IMR-90 (cell line): ENCODE measurements at regions not wholly inside any gene's neighbourhood (a gene's known extent, or its start where the extent isn't known, plus 50 kb on each side); places are given as distances from the start of the nearest gene placed in this dataset.

ENCODE experiments used
- ATAC-seq: fragments of 200-7000 bp; cut with Tn5 transposase; 2 replicates; pipeline ENCODE4 v1.9.1; 2020; ENCODE audit warnings: low read depth, mild to moderate bottlenecking, moderate library complexity
- BruUV-seq: library from RNA; stranded (reverse); fragments of 400-500 nt; replicated peaks from 2 replicates; lab custom pipeline; 2021; lab: Mats Ljungman, UMichigan
- CTCF ChIA-PET: fragments of 300-600 bp; formaldehyde crosslinking; extraction: SDS; loops from one replicate; lab custom pipeline; 2021; ENCODE audit warnings: antibody characterized with exemption; lab: Yijun Ruan, JAX
- POLR2A ChIA-PET: fragments of 300-600 bp; sonication (Branson Sonifier 250); formaldehyde crosslinking; loops from one replicate; lab custom pipeline; 2022; ENCODE audit warnings: antibody characterized with exemption; ENCODE audit not compliant: unreplicated experiment; lab: Charles Lee
- DNase-seq: peaks from one replicate; pipeline ENCODE4 v3.0.0; 2013
- H2AFZ ChIP-seq: replicated peaks from 2 replicates; pipeline ENCODE3; 2013; ENCODE audit warnings: low read length, mild to moderate bottlenecking; ENCODE audit not compliant: poor library complexity
- H2AK5ac ChIP-seq: 2 replicates; pipeline ENCODE4 v1.6.1; 2013; ENCODE audit warnings: low read depth, low read length, inconsistent platforms
- H2AK9ac ChIP-seq: replicated peaks from 2 replicates; pipeline ENCODE3; 2013; ENCODE audit warnings: mild to moderate bottlenecking, low read depth, low read length, moderate library complexity; ENCODE audit not compliant: poor library complexity
- H2BK120ac ChIP-seq: 2 replicates; pipeline ENCODE4 v1.6.1; 2013; ENCODE audit warnings: low read depth, low read length, inconsistent platforms
- H2BK15ac ChIP-seq: 3 replicates; pipeline ENCODE4 v1.6.1; 2013; ENCODE audit warnings: low read depth, low read length, inconsistent platforms
- H2BK20ac ChIP-seq: 2 replicates; pipeline ENCODE4 v1.6.1; 2013; ENCODE audit warnings: low read depth, mild to moderate bottlenecking, inconsistent platforms, low read length, moderate library complexity
- H2BK5ac ChIP-seq: 2 replicates; pipeline ENCODE4 v1.6.1; 2013; ENCODE audit warnings: mild to moderate bottlenecking, low read depth, low read length, inconsistent platforms; ENCODE audit not compliant: poor library complexity, severe bottlenecking
- H3K14ac ChIP-seq: replicated peaks from 2 replicates; pipeline ENCODE4 v1.6.1; 2013; ENCODE audit warnings: low read depth, low read length, inconsistent platforms
- H3K18ac ChIP-seq: 2 replicates; pipeline ENCODE4 v1.6.1; 2013; ENCODE audit warnings: low read depth, low read length, control low read depth
- H3K23ac ChIP-seq: 2 replicates; pipeline ENCODE4 v1.6.1; 2013; ENCODE audit warnings: low read depth, low read length, inconsistent platforms
- H3K27ac ChIP-seq: 2 replicates; pipeline ENCODE4 v1.5.1; 2013; ENCODE audit warnings: mild to moderate bottlenecking, control low read depth, low read length; ENCODE audit not compliant: insufficient read depth
- H3K27me3 ChIP-seq: 2 replicates; pipeline ENCODE4 v1.6.1; 2013; ENCODE audit warnings: low read length; ENCODE audit not compliant: control insufficient read depth, insufficient read depth
- H3K36me3 ChIP-seq: 2 replicates; pipeline ENCODE4 v1.6.1; 2013; ENCODE audit warnings: low read length, mixed read lengths; ENCODE audit not compliant: control insufficient read depth, insufficient read depth
- H3K4ac ChIP-seq: 2 replicates; pipeline ENCODE4 v1.6.1; 2013; ENCODE audit warnings: low read depth, low read length, inconsistent platforms
- H3K4me1 ChIP-seq: 2 replicates; pipeline ENCODE4 v1.6.1; 2013; ENCODE audit warnings: low read length, mixed read lengths; ENCODE audit not compliant: control insufficient read depth, insufficient read depth
- H3K4me2 ChIP-seq: 2 replicates; pipeline ENCODE4 v1.6.1; 2013; ENCODE audit warnings: low read depth, mild to moderate bottlenecking, control low read depth, low read length, moderate library complexity
- H3K4me3 ChIP-seq: 2 replicates; pipeline ENCODE4 v1.5.1; 2013; ENCODE audit warnings: low read depth, mild to moderate bottlenecking, control low read depth, low read length, moderate library complexity; ENCODE audit not compliant: insufficient read depth
- H3K56ac ChIP-seq: 2 replicates; pipeline ENCODE4 v1.6.1; 2013; ENCODE audit warnings: low read length, inconsistent platforms; ENCODE audit not compliant: insufficient read depth; ENCODE audit errors: extremely low read depth
- H3K79me1 ChIP-seq, 2 experiments: 2 replicates each; pipeline ENCODE4 v1.6.1; 2013; ENCODE audit warnings: low read length in 2 of 2, inconsistent platforms in 1 of 2, low read depth in 1 of 2
- H3K9ac ChIP-seq: 2 replicates; pipeline ENCODE4 v1.6.1; 2013; ENCODE audit warnings: low read depth, low read length, control low read depth
- H3K9me1 ChIP-seq: 2 replicates; pipeline ENCODE4 v1.6.1; 2013; ENCODE audit warnings: low read length, inconsistent platforms; ENCODE audit not compliant: insufficient read depth
- H3K9me3 ChIP-seq: 2 replicates; pipeline ENCODE4 v1.6.1; 2013; ENCODE audit warnings: low read length; ENCODE audit not compliant: control insufficient read depth, insufficient read depth
- H4K20me1 ChIP-seq: 2 replicates; pipeline ENCODE4 v1.6.1; 2013; ENCODE audit warnings: low read length, inconsistent platforms; ENCODE audit not compliant: insufficient read depth
- H4K5ac ChIP-seq: 2 replicates; pipeline ENCODE4 v1.6.1; 2013; ENCODE audit warnings: mild to moderate bottlenecking, low read depth, low read length, control low read depth
- H4K8ac ChIP-seq, 2 experiments: 2 replicates each; pipeline ENCODE4 v1.6.1; 2013; ENCODE audit warnings: low read depth in 2 of 2, low read length in 2 of 2, control low read depth in 1 of 2, inconsistent platforms in 1 of 2
- H4K91ac ChIP-seq: 2 replicates; pipeline ENCODE4 v1.6.1; 2013; ENCODE audit warnings: low read depth, low read length, inconsistent platforms; ENCODE audit not compliant: insufficient read depth
- CHD1 ChIP-seq: IDR thresholded peaks from 2 replicates; pipeline ENCODE4 v1.6.1; 2012; ENCODE audit warnings: low read depth, low read length, improper control_type of control experiment
- FOS ChIP-seq: fragments of 150-350 bp; IDR thresholded peaks from 2 replicates; pipeline ENCODE4 v1.6.1; 2016; ENCODE audit warnings: low read depth, low read length
- MAFK ChIP-seq: IDR thresholded peaks from 2 replicates; pipeline ENCODE4 v1.6.1; 2012; ENCODE audit warnings: low read depth, low read length, improper control_type of control experiment
- POLR2A ChIP-seq: IDR thresholded peaks from 2 replicates; pipeline ENCODE4 v1.6.1; 2012; ENCODE audit warnings: mild to moderate bottlenecking, low read depth, low read length
- SMC3 ChIP-seq: fragments of 150-350 bp; IDR thresholded peaks from 2 replicates; pipeline ENCODE4 v1.6.1; 2016; ENCODE audit warnings: low read depth, mild to moderate bottlenecking, antibody characterized with exemption, low read length, moderate library complexity
- WGBS, 2 experiments: methylation state at CpG; one replicate each; pipeline versions ENCODE4 v1.1.5 to v1.1.7; 2013; ENCODE audit warnings: missing lambda C conversion rate in 2 of 2; ENCODE audit not compliant: insufficient read length in 1 of 2; ENCODE audit errors: extremely low coverage in 2 of 2; 5-methylcytosine and 5-hydroxymethylcytosine counted together
- dilution Hi-C: fragments of 300-500 bp; cut with HindIII; formaldehyde crosslinking; loops from one replicate; pipeline ENCODE4 v1.14.3; 2018; ENCODE audit warnings: low sequenced_read_pairs; ENCODE audit not compliant: unreplicated experiment
- in situ Hi-C: fragments of 300-500 bp; cut with MboI; formaldehyde crosslinking; loops from 3 replicates; pipeline ENCODE4 v1.14.3; 2019; ENCODE audit warnings: low sequenced_read_pairs, inconsistent platforms, mixed read lengths
- intact Hi-C: fragments of 100-400 bp; cut with micrococcal nuclease; formaldehyde crosslinking; loops from 2 replicates; pipeline ENCODE4 v1.10.0; 2022
- TF ChIP-seq, protein P1 (sequence below): fragments of 150-350 bp; IDR thresholded peaks from 2 replicates; pipeline ENCODE4 v1.6.1; 2016; ENCODE audit warnings: low read depth, mild to moderate bottlenecking, low read length, moderate library complexity, borderline replicate concordance

DNA sequence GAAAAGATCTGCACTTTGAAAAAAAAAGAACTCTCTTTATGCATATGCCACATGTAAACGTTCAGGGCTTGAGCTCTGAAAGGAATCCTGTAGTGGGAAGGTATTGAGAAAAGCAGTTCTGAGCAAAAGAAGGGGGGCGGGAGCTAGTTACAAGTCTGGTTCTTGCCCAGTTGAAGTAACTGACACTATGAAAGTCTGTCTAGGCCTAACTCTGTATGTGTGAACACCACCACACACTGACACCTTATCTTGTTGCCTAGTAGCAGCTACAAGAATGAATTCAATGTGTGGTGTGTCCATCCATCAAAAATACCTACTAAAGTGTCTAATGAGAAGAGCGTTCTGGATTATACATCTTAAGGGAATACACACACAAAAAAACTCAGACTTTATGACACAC lies 820.6 kb downstream of the DIAPH3 start:
- Histone ChIP-seq H3K18ac (no peak overlapping the region), H2BK120ac (no peak overlapping the region), H4K91ac (no peak overlapping the region), H3K4me1 (no peaks in the 10 kb centered on the region), H3K36me3 (no peaks in the 10 kb centered on the region), H4K20me1 (no peaks in the 10 kb centered on the region), H3K79me1 (no peaks in the 10 kb centered on the region), H3K9me1 (no peaks in the 10 kb centered on the region), H3K9ac (no peak overlapping the region), H3K4ac (no peak overlapping the region), H2AK9ac (no peak overlapping the region), H3K4me2 (no peak overlapping the region), H2BK5ac (no peak overlapping the region), H2BK15ac (no peak overlapping the region), H3K56ac (no peak overlapping the region), H2BK20ac (no peak overlapping the region), H2AFZ (no peak overlapping the region), H4K5ac (no peak overlapping the region), H3K27ac (no peak overlapping the region), H3K23ac (no peak overlapping the region), H4K8ac (no peak overlapping the region), H2AK5ac (no peak overlapping the region), H3K14ac (no peak overlapping the region), H3K27me3 (no peaks in the 10 kb centered on the region), H3K4me3 (no peak overlapping the region), H3K9me3 (no peaks in the 10 kb centered on the region)
- BruUV-seq = no TSS peak
- ChIA-PET POLR2A (no interaction called here), CTCF (no interaction called here)
- dilution Hi-C loops (no loop called here), in situ Hi-C loops (no loop called here), intact Hi-C loops (no loop called here)
- no peak for DNase-seq
- no CpG with 5 or more reads among the region's 3 CpGs for WGBS, 2 experiments
- TF ChIP-seq CHD1 (no peak), SMC3 (no peak), MAFK (no peak), FOS (no peak), POLR2A (no peak)
- TF ChIP-seq, protein P1, sequence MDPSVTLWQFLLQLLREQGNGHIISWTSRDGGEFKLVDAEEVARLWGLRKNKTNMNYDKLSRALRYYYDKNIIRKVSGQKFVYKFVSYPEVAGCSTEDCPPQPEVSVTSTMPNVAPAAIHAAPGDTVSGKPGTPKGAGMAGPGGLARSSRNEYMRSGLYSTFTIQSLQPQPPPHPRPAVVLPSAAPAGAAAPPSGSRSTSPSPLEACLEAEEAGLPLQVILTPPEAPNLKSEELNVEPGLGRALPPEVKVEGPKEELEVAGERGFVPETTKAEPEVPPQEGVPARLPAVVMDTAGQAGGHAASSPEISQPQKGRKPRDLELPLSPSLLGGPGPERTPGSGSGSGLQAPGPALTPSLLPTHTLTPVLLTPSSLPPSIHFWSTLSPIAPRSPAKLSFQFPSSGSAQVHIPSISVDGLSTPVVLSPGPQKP = no peak
- ATAC-seq = no peak
